ENCODE measurements at regions not wholly inside any gene's neighbourhood (a gene's known extent, or its start where the extent isn't known, plus 50 kb on each side); places are given as distances from the start of the nearest gene placed in this dataset.

DNA sequence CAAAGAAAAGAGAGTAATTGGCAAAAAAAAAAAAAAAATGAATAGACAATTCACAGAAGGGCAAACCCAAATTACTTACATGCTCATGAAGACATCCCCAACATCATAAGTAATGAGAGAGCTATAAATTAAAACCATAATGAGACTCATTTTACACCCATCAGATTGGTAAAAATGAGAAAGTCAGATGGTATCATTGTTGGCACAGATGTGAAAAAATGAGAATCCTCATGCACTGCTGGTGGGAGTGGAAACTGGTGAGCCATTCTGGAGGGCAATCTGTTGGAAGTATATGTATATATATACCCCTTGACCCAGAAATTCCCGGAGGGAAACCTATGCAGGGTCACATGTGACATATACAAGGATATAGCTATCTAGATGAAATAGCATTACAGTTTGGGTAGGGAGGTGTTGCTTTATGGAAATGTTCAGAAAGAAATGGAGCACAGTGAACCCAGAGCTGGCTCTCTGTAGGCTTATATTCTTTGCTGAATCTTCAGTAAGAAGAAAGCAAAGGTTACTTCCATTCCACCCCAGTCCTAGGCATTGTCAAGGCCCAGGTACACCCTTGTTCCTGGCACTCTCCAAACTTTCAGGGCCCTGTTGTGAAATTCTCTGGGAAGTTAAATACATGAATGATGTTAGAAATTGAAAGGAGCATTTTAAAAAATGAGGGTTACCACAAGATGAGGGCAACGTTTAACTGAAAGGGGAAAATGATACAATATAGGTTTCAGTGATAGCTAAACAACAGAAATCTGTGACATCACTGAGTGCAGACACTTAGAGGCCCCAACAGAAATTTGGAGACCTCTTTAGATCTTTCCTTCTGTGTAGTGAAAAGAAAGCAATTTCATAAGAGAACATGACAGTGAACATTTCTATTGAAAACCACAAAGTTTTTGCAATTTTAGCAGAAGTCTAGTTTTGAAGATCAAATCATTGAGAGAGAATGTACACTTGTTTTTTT lies 132.7 kb upstream of the TPRG1 start:
- Histone ChIP-seq H3K36me3 (ENCODE audit: control insufficient read depth, insufficient read depth, low read length) (no peaks in the 10 kb centered on the region), H3K4me1 (ENCODE audit: control insufficient read depth, insufficient read depth, low read length) (no peaks in the 10 kb centered on the region), H3K27me3 (ENCODE audit: control insufficient read depth, insufficient read depth, low read length) (no peaks in the 10 kb centered on the region), H3K27ac (ENCODE audit: low read length) (no peak overlapping the region), H3K9me3 (ENCODE audit: control insufficient read depth, insufficient read depth, low read length) (no peaks in the 10 kb centered on the region), H3K4me3 (ENCODE audit: low read length) (no peak overlapping the region)
- Mint-ChIP-seq H3K4me1 (no peaks in the 10 kb centered on the region), H3K36me3 (no peaks in the 10 kb centered on the region), H3K27me3 (ENCODE audit: low read depth in 2 of 2) (peaks cover 5 to 10% of the 10 kb centered on the region in 2 donors), H3K9me3 (no peaks in the 10 kb centered on the region), H3K27ac (no peak overlapping the region), H3K4me3 (no peak overlapping the region)
- 47% methylated on average over 2 of the region's 2 CpGs for WGBS (ENCODE audit: insufficient coverage)
- ATAC-seq: no peak
- intact Hi-C loops (cut with micrococcal nuclease): no loop called here
- no peak for DNase-seq
- TF ChIP-seq, protein P1, sequence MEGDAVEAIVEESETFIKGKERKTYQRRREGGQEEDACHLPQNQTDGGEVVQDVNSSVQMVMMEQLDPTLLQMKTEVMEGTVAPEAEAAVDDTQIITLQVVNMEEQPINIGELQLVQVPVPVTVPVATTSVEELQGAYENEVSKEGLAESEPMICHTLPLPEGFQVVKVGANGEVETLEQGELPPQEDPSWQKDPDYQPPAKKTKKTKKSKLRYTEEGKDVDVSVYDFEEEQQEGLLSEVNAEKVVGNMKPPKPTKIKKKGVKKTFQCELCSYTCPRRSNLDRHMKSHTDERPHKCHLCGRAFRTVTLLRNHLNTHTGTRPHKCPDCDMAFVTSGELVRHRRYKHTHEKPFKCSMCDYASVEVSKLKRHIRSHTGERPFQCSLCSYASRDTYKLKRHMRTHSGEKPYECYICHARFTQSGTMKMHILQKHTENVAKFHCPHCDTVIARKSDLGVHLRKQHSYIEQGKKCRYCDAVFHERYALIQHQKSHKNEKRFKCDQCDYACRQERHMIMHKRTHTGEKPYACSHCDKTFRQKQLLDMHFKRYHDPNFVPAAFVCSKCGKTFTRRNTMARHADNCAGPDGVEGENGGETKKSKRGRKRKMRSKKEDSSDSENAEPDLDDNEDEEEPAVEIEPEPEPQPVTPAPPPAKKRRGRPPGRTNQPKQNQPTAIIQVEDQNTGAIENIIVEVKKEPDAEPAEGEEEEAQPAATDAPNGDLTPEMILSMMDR (IDR thresholded peaks at IDR 0.05): no peak

DNA sequence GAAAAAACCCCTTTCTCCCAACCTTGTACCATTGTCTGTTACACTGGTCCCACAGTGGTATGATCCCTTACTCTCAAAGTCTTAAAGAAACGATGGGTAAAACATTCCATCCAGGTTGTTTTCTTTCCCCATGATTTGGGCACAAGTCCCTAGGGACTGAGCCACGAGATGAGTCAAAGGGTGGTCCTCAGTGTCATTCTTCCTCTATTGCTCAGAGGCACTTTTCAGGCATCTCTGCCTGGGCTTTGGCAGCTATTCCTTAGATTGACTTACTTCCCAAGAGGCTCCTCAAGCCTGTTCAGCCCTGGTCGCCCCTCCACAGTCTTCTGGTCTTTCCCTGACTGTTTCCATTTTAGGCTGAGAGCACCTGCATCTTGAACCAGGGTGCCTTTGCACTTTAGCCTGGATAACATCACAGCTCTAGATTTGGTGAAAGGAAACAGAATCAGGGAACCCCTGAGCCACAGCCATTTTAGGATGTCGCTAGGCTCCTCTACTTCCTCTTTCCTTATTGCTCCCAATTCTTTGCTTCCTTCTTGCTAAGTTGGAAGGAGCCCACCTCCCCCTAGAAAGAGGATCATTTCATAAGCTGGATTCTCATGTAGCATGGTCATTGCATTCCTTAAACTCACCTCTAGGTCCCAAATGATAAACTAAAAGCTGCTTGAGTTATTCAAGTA lies 131.0 kb upstream of the TPRG1 start:
- ATAC-seq: no peak
- Mint-ChIP-seq H3K4me1 (no peaks in the 10 kb centered on the region), H3K27me3 (ENCODE audit: low read depth in 2 of 2) (peaks cover 0 to 7% of the 10 kb centered on the region in 2 donors), H3K36me3 (no peaks in the 10 kb centered on the region), H3K27ac (no peak overlapping the region), H3K4me3 (no peak overlapping the region), H3K9me3 (no peaks in the 10 kb centered on the region)
- no peak for DNase-seq
- Histone ChIP-seq H3K9me3 (ENCODE audit: control insufficient read depth, insufficient read depth, low read length) (no peaks in the 10 kb centered on the region), H3K27ac (ENCODE audit: low read length) (no peak overlapping the region), H3K36me3 (ENCODE audit: control insufficient read depth, insufficient read depth, low read length) (no peaks in the 10 kb centered on the region), H3K27me3 (ENCODE audit: control insufficient read depth, insufficient read depth, low read length) (no peaks in the 10 kb centered on the region), H3K4me3 (ENCODE audit: low read length) (no peak overlapping the region), H3K4me1 (ENCODE audit: control insufficient read depth, insufficient read depth, low read length) (no peaks in the 10 kb centered on the region)
- intact Hi-C loops (cut with micrococcal nuclease): loop anchor here (1.0 kb wide), 2 partner anchors 108 to 1302 kb away; no protein-coding TSS in a partner anchor
- 60% methylated on average over 4 of the region's 4 CpGs for WGBS (ENCODE audit: insufficient coverage)
- TF ChIP-seq, protein P1 (IDR thresholded peaks at IDR 0.05): no peak

DNA sequence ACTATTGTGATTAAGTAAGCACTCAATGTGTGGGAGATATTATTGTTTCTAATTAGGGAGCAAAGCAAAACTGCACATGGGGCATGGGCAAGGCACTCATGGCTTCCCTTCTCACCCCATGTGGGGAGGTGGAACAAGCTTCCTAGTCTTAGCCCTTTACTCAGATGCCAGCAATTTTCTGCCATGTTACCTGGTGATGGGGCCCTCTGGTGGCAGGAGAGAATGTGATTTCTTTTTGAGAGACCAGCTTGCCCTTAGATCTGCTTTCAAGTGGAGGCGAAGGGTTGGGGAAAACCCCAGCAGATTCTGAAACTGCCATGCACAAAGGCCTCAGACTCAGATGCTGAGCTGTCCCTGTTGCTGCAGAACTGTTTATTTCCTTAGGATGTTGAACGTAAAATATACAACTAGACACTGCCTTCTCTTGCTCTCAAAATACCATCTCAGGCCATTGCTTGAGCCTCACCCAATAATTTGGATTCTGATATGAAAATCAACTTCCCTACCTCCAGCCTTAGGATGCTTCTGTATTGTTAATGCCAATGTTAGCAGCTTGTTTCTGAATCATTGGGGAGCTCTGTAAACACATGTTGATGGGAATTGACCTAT lies 130.2 kb upstream of the TPRG1 start:
- DNase-seq (peak; percentile 33 to 89), ATAC-seq (peak; percentile 80 to 92 (median 91))
- H3K4me1 Mint-ChIP-seq: no peaks in the 10 kb centered on the region
- no peaks in the 10 kb centered on the region for H3K9me3 Mint-ChIP-seq
- intact Hi-C loops (cut with micrococcal nuclease): loop anchor here (1.0 kb wide), 2 partner anchors 107 to 1303 kb away; no protein-coding TSS in a partner anchor
- H3K27me3 Mint-ChIP-seq (ENCODE audit: low read depth in 2 of 2): peaks cover 0 to 3% of the 10 kb centered on the region in 2 donors
- H3K27ac Mint-ChIP-seq: no peak overlapping the region
- no peaks in the 10 kb centered on the region for H3K36me3 Mint-ChIP-seq
- Histone ChIP-seq H3K27ac (ENCODE audit: low read length) (no peak overlapping the region), H3K27me3 (ENCODE audit: control insufficient read depth, insufficient read depth, low read length) (no peaks in the 10 kb centered on the region), H3K4me3 (ENCODE audit: low read length) (no peak overlapping the region), H3K9me3 (ENCODE audit: control insufficient read depth, insufficient read depth, low read length) (no peaks in the 10 kb centered on the region), H3K36me3 (ENCODE audit: control insufficient read depth, insufficient read depth, low read length) (no peaks in the 10 kb centered on the region), H3K4me1 (ENCODE audit: control insufficient read depth, insufficient read depth, low read length) (no peaks in the 10 kb centered on the region)
- no peak overlapping the region for H3K4me3 Mint-ChIP-seq
- WGBS (ENCODE audit: insufficient coverage): 0% methylated on average over 1 of the region's 2 CpGs
- TF ChIP-seq, protein P1 (IDR thresholded peaks at IDR 0.05): peak; percentile 40

All from natural killer cell (primary cell).